Hepatocyte (in vitro differentiated cells): ENCODE measurements at regions not wholly inside any gene's neighbourhood (a gene's known extent, or its start where the extent isn't known, plus 50 kb on each side); places are given as distances from the start of the nearest gene placed in this dataset.

Source experiments
- DNase-seq: peaks from one replicate; pipeline ENCODE4 v3.0.0-alpha.2; 2016; ENCODE audit warnings: low spot score
- H2AFZ ChIP-seq: fragments of 200-600 bp; sonication (generic); 2 replicates; pipeline ENCODE4 v1.6.0; 2016; ENCODE audit warnings: antibody characterized with exemption, mild to moderate bottlenecking
- H3K27ac ChIP-seq: fragments of 200-600 bp; sonication (generic); 2 replicates; pipeline ENCODE4 v1.5.1; 2016; ENCODE audit warnings: mild to moderate bottlenecking
- H3K27me3 ChIP-seq: fragments of 200-600 bp; sonication (generic); 2 replicates; pipeline ENCODE4 v1.6.1; 2016
- H3K36me3 ChIP-seq: fragments of 200-600 bp; sonication (generic); replicated peaks from 2 replicates; pipeline ENCODE4 v1.5.1; 2016; ENCODE audit warnings: low read depth; ENCODE audit not compliant: insufficient read depth
- H3K4me1 ChIP-seq: fragments of 200-600 bp; sonication (generic); 2 replicates; pipeline ENCODE4 v1.5.1; 2016; ENCODE audit warnings: mild to moderate bottlenecking, moderate library complexity; ENCODE audit not compliant: insufficient read depth
- H3K4me2 ChIP-seq: fragments of 200-600 bp; sonication (generic); 2 replicates; pipeline ENCODE4 v1.6.0; 2016
- H3K4me3 ChIP-seq: fragments of 200-600 bp; sonication (generic); 2 replicates; pipeline ENCODE4 v1.5.1; 2016; ENCODE audit warnings: mild to moderate bottlenecking
- H3K79me2 ChIP-seq: fragments of 200-600 bp; sonication (generic); 2 replicates; pipeline ENCODE4 v1.6.0; 2017; ENCODE audit warnings: mild to moderate bottlenecking
- H3K9me2 ChIP-seq: fragments of 200-600 bp; sonication (generic); replicated peaks from 2 replicates; pipeline ENCODE4 v1.6.0; 2017; ENCODE audit warnings: mild to moderate bottlenecking; ENCODE audit not compliant: insufficient read depth
- H3K9me3 ChIP-seq: fragments of 200-600 bp; sonication (generic); 2 replicates; pipeline ENCODE4 v1.5.1; 2016; ENCODE audit warnings: low read depth, mild to moderate bottlenecking
- H4K20me1 ChIP-seq: fragments of 200-600 bp; sonication (generic); 2 replicates; pipeline ENCODE4 v1.6.0; 2016; ENCODE audit warnings: mild to moderate bottlenecking; ENCODE audit not compliant: insufficient read depth, poor library complexity, severe bottlenecking
- CTCF ChIP-seq: fragments of 200-600 bp; sonication (generic); IDR thresholded peaks from 2 replicates; pipeline ENCODE4 v1.5.1; 2016; ENCODE audit warnings: antibody characterized with exemption, mild to moderate bottlenecking; ENCODE audit not compliant: poor library complexity
- EZH2 ChIP-seq: fragments of 200-600 bp; sonication (generic); IDR thresholded peaks from 2 replicates; pipeline ENCODE4 v1.6.1; 2016; ENCODE audit warnings: antibody characterized with exemption, mild to moderate bottlenecking, borderline replicate concordance
- EZH2phosphoT487 ChIP-seq: fragments of 200-600 bp; sonication (generic); IDR thresholded peaks from one replicate; pipeline ENCODE4 v1.6.1; 2018; ENCODE audit warnings: antibody characterized with exemption, mild to moderate bottlenecking, low read depth, moderate library complexity; ENCODE audit not compliant: unreplicated experiment, severe bottlenecking
- whole genome bisulfite sequencing: methylation state at CpG from one replicate; pipeline ENCODE4 v1.1.6; 2016; ENCODE audit warnings: low lambda C conversion rate; ENCODE audit errors: missing lambda C conversion rate; 5-methylcytosine and 5-hydroxymethylcytosine counted together

GRCh38 chr2:180219491-180219890, 212.4 kb upstream of the CWC22 start:
- H3K27me3 ChIP-seq, result no peaks in the 10 kb centered on the region
- no peaks in the 10 kb centered on the region for H4K20me1 ChIP-seq
- 87% methylated on average over 1 of the region's 1 CpG for WGBS
- no peak for TF ChIP-seq EZH2
- no peak for TF ChIP-seq EZH2phosphoT487
- no peak for TF ChIP-seq CTCF
- H3K9me3 ChIP-seq, result peaks cover 4% of the 10 kb centered on the region
- H3K9me2 ChIP-seq, result no peaks in the 10 kb centered on the region
- H3K4me3 ChIP-seq, result no peak overlapping the region
- no peaks in the 10 kb centered on the region for H3K4me1 ChIP-seq
- H3K4me2 ChIP-seq, result no peak overlapping the region
- no peaks in the 10 kb centered on the region for H3K36me3 ChIP-seq
- H3K27ac ChIP-seq, result no peak overlapping the region
- no peak for DNase-seq
- no peak overlapping the region for H2AFZ ChIP-seq
- H3K79me2 ChIP-seq, result no peaks in the 10 kb centered on the region

- TF ChIP-seq CTCF (no peak), EZH2phosphoT487 (no peak), EZH2 (no peak)
- no peak for DNase-seq
- no peaks in the 10 kb centered on the region for H3K36me3 ChIP-seq
- H4K20me1 ChIP-seq, result no peaks in the 10 kb centered on the region
- no peak overlapping the region for H3K27ac ChIP-seq
- H3K79me2 ChIP-seq, result no peaks in the 10 kb centered on the region
- WGBS, result 58% methylated on average over 2 of the region's 2 CpGs
- H3K4me1 ChIP-seq, result no peaks in the 10 kb centered on the region
- no peak overlapping the region for H2AFZ ChIP-seq
- H3K27me3 ChIP-seq, result no peaks in the 10 kb centered on the region
- no peaks in the 10 kb centered on the region for H3K9me3 ChIP-seq
- no peaks in the 10 kb centered on the region for H3K9me2 ChIP-seq
- no peak overlapping the region for H3K4me2 ChIP-seq
- no peak overlapping the region for H3K4me3 ChIP-seq
Observed at GRCh38 chr2:180208841-180209240, 201.7 kb upstream of the CWC22 start.

- H3K36me3 ChIP-seq, result no peaks in the 10 kb centered on the region
- no peaks in the 10 kb centered on the region for H3K79me2 ChIP-seq
- no peaks in the 10 kb centered on the region for H3K27me3 ChIP-seq
- H3K27ac ChIP-seq, result no peak overlapping the region
- H3K9me2 ChIP-seq, result no peaks in the 10 kb centered on the region
- no peaks in the 10 kb centered on the region for H3K4me1 ChIP-seq
- H3K9me3 ChIP-seq, result no peaks in the 10 kb centered on the region
- H3K4me3 ChIP-seq, result no peak overlapping the region
- TF ChIP-seq EZH2phosphoT487, result no peak
- no peak for TF ChIP-seq EZH2
- no peak for TF ChIP-seq CTCF
- 90% methylated on average over 6 of the region's 6 CpGs for WGBS
- no peak overlapping the region for H2AFZ ChIP-seq
- no peak for DNase-seq
- no peaks in the 10 kb centered on the region for H4K20me1 ChIP-seq
- H3K4me2 ChIP-seq, result no peak overlapping the region
Observed at GRCh38 chr2:180205621-180206235, 198.6 kb upstream of the CWC22 start.

GRCh38 chr2:180203972-180204371, 196.9 kb upstream of the CWC22 start:
- no peaks in the 10 kb centered on the region for H3K9me2 ChIP-seq
- H3K9me3 ChIP-seq, result no peaks in the 10 kb centered on the region
- no peaks in the 10 kb centered on the region for H3K4me1 ChIP-seq
- TF ChIP-seq EZH2 (no peak), EZH2phosphoT487 (no peak), CTCF (no peak)
- no peak overlapping the region for H3K4me2 ChIP-seq
- peak; percentile 44 for DNase-seq
- H3K27me3 ChIP-seq, result no peaks in the 10 kb centered on the region
- H2AFZ ChIP-seq, result no peak overlapping the region
- no peaks in the 10 kb centered on the region for H4K20me1 ChIP-seq
- no peak overlapping the region for H3K27ac ChIP-seq
- H3K4me3 ChIP-seq, result no peak overlapping the region
- WGBS, result 76% methylated on average over 2 of the region's 2 CpGs
- H3K79me2 ChIP-seq, result no peaks in the 10 kb centered on the region
- no peaks in the 10 kb centered on the region for H3K36me3 ChIP-seq
